ENCODE measurements at regions not wholly inside any gene's neighbourhood (a gene's known extent, or its start where the extent isn't known, plus 50 kb on each side); places are given as distances from the start of the nearest gene placed in this dataset.

DNA sequence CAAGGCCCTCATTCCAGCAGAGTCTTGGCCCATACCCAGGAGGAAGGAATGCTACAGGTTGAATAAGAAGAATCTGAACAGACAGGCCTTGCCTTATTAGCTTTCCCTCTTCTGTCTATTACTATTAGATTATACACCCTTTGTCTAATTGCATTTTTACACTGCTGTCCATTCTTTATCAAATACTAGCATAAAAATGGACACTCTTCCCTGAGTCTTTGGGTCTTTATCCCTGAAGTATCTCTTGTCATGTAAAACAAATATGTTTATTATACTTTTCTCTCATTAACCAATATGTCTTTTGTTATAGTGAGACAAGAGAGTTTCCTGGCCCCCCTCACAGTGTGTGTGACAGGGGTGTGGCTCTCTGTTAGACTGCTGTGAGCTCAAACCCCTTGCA, 897.4 kb upstream of the SEL1L start (continued):
- TF ChIP-seq EZH2 (IDR thresholded peaks at IDR 0.05; ENCODE audit: low read depth, unreplicated experiment) (no peak), ZNF331 (CRISPR knock-in tag; IDR thresholded peaks at IDR 0.05; ENCODE audit: low read depth) (no peak), NANOG (IDR thresholded peaks at IDR 0.05; ENCODE audit: borderline replicate concordance) (no peak), JUNB (IDR thresholded peaks at IDR 0.05; ENCODE audit: unreplicated experiment) (no peak), EZH2phosphoT487 (IDR thresholded peaks at IDR 0.05; ENCODE audit: unreplicated experiment) (no peak), CREB1 (CRISPR knock-in tag; IDR thresholded peaks at IDR 0.05; ENCODE audit: low read depth) (no peak), ZNF114 (CRISPR knock-in tag; IDR thresholded peaks at IDR 0.05) (no peak)
- TF ChIP-seq, protein P1, sequence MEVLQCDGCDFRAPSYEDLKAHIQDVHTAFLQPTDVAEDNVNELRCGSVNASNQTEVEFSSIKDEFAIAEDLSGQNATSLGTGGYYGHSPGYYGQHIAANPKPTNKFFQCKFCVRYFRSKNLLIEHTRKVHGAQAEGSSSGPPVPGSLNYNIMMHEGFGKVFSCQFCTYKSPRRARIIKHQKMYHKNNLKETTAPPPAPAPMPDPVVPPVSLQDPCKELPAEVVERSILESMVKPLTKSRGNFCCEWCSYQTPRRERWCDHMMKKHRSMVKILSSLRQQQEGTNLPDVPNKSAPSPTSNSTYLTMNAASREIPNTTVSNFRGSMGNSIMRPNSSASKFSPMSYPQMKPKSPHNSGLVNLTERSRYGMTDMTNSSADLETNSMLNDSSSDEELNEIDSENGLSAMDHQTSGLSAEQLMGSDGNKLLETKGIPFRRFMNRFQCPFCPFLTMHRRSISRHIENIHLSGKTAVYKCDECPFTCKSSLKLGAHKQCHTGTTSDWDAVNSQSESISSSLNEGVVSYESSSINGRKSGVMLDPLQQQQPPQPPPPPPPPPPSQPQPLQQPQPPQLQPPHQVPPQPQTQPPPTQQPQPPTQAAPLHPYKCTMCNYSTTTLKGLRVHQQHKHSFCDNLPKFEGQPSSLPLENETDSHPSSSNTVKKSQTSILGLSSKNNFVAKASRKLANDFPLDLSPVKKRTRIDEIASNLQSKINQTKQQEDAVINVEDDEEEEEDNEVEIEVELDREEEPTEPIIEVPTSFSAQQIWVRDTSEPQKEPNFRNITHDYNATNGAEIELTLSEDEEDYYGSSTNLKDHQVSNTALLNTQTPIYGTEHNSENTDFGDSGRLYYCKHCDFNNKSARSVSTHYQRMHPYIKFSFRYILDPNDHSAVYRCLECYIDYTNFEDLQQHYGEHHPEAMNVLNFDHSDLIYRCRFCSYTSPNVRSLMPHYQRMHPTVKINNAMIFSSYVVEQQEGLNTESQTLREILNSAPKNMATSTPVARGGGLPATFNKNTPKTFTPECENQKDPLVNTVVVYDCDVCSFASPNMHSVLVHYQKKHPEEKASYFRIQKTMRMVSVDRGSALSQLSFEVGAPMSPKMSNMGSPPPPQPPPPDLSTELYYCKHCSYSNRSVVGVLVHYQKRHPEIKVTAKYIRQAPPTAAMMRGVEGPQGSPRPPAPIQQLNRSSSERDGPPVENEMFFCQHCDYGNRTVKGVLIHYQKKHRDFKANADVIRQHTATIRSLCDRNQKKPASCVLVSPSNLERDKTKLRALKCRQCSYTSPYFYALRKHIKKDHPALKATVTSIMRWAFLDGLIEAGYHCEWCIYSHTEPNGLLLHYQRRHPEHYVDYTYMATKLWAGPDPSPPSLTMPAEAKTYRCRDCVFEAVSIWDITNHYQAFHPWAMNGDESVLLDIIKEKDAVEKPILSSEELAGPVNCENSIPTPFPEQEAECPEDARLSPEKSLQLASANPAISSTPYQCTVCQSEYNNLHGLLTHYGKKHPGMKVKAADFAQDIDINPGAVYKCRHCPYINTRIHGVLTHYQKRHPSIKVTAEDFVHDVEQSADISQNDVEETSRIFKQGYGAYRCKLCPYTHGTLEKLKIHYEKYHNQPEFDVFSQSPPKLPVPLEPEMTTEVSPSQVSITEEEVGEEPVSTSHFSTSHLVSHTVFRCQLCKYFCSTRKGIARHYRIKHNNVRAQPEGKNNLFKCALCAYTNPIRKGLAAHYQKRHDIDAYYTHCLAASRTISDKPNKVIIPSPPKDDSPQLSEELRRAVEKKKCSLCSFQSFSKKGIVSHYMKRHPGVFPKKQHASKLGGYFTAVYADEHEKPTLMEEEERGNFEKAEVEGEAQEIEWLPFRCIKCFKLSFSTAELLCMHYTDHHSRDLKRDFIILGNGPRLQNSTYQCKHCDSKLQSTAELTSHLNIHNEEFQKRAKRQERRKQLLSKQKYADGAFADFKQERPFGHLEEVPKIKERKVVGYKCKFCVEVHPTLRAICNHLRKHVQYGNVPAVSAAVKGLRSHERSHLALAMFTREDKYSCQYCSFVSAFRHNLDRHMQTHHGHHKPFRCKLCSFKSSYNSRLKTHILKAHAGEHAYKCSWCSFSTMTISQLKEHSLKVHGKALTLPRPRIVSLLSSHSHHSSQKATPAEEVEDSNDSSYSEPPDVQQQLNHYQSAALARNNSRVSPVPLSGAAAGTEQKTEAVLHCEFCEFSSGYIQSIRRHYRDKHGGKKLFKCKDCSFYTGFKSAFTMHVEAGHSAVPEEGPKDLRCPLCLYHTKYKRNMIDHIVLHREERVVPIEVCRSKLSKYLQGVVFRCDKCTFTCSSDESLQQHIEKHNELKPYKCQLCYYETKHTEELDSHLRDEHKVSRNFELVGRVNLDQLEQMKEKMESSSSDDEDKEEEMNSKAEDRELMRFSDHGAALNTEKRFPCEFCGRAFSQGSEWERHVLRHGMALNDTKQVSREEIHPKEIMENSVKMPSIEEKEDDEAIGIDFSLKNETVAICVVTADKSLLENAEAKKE (CRISPR knock-in tag; IDR thresholded peaks at IDR 0.05) = no peak

DNA sequence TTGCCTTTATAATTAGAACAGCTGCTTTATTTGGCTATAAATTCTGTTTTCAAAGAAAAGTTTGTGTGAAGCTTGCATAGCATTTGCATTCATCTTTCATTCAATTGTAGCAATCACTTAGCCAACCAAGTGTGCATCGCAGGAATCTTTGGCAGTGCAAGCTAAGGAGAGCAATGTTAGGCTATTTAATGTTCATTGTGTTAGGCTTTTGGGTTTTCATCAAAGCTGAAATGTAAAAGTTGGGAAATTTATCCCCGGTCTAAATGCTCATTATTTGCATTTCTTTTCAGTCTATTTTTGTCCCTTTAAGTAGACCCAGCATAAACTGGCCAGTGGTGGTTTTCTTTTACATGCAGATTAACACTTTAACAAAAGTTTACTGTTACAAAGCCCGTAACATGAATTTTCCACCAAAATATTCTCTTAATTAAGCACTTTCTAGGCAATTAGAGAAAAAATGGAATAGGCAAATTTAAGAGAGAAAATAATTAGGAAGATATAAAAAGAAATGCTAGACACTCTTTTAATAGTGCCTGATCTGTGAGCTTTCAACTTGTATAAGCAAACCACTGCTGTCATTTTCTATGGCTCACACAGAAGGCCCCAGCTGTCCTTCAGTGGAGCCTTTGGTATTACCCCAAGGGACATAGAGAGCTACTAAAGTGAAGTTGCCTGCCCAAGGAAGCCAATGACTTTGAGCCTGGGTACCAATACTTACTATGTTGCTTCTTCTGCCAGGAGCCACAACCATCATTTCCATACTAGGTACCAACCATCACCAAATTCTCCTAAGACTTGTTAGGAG, 898.9 kb upstream of the SEL1L start:
- Mint-ChIP-seq H3K36me3 (ENCODE audit: low read depth) (peaks cover 22% of the 10 kb centered on the region; the same call in 2 of the 3 replicates), H3K27me3 (ENCODE audit: insufficient read depth, low read depth, poor library complexity) (no peaks in the 10 kb centered on the region), H3K9me3 (peaks cover 97% of the 10 kb centered on the region), H3K4me1 (no peaks in the 10 kb centered on the region), H3K4me3 (no peak overlapping the region), H3K27ac (no peak overlapping the region)
- Histone ChIP-seq H3F3A (replicated peaks; ENCODE audit: low read depth) (no peaks in the 10 kb centered on the region), H3K36me3 (ENCODE audit: insufficient read depth) (no peaks in the 10 kb centered on the region), H2AFZ (no peak overlapping the region), H3K27me3 (ENCODE audit: insufficient read depth) (no peaks in the 10 kb centered on the region), H3K9me2 (ENCODE audit: insufficient read depth) (no peaks in the 10 kb centered on the region; the same call in 1 of the 2 replicates), H3K27ac (ENCODE audit: low read depth) (no peak overlapping the region), H3K4me3 (no peak overlapping the region), H3K4me2 (peak overlapping the region; percentile 62), H3K79me2 (replicated peaks; ENCODE audit: insufficient read depth) (no peaks in the 10 kb centered on the region), H3K4me1 (ENCODE audit: insufficient read depth) (peaks cover 16% of the 10 kb centered on the region), H4K20me1 (replicated peaks; ENCODE audit: insufficient read depth) (no peaks in the 10 kb centered on the region)
- TF ChIP-seq CREB1 (CRISPR knock-in tag; IDR thresholded peaks at IDR 0.05; ENCODE audit: low read depth) = no peak
- TF ChIP-seq ETS1 (IDR thresholded peaks at IDR 0.05) = no peak
- no peak for TF ChIP-seq POLR2AphosphoS5 (IDR thresholded peaks at IDR 0.05; ENCODE audit: low read depth)
- DNase-seq (ENCODE audit: low spot score) = no peak
- ATAC-seq = no peak

All from GM23338 (cell line).